GM10266 (cell line): ENCODE measurements at regions not wholly inside any gene's neighbourhood (a gene's known extent, or its start where the extent isn't known, plus 50 kb on each side); places are given as distances from the start of the nearest gene placed in this dataset.

Experiments
- DNase-seq: peaks from one replicate; pipeline ENCODE4 v3.0.0; 2012; ENCODE audit errors: extremely low spot score
- CTCF ChIP-seq: IDR thresholded peaks from 2 replicates; pipeline ENCODE4 v1.5.1; 2012; ENCODE audit warnings: mild to moderate bottlenecking, low read depth; ENCODE audit not compliant: control insufficient read depth, insufficient read depth; ENCODE audit errors: missing control alignments

- no peak for DNase-seq
- no peak for TF ChIP-seq CTCF
These were observed 76.8 kb upstream of the WSCD2 start for GRCh38 chr12:108052260-108052659.

GRCh38 chr12:108053512-108053911 is 75.6 kb upstream of the WSCD2 start:
- TF ChIP-seq CTCF, result no peak
- no peak for DNase-seq

GRCh38 chr12:108054496-108054895 is 74.6 kb upstream of the WSCD2 start:
- TF ChIP-seq CTCF, result no peak

GRCh38 chr12:108055141-108055540 is 73.9 kb upstream of the WSCD2 start:
- DNase-seq, result no peak
- TF ChIP-seq CTCF, result no peak

More at GRCh38 chr12:108054496-108054895, 74.6 kb upstream of the WSCD2 start:
- no peak for DNase-seq

- no peak for TF ChIP-seq CTCF
- no peak for DNase-seq
These were observed 69.0 kb upstream of the WSCD2 start for GRCh38 chr12:108060067-108060466.

- no peak for TF ChIP-seq CTCF
- no peak for DNase-seq
These were observed 68.2 kb upstream of the WSCD2 start for GRCh38 chr12:108060903-108061302.

GRCh38 chr12:108063192-108063591 is 65.9 kb upstream of the WSCD2 start:
- TF ChIP-seq CTCF, result peak; percentile 31
- DNase-seq, result no peak
